ELR (cell line): ENCODE measurements at regions not wholly inside any gene's neighbourhood (a gene's known extent, or its start where the extent isn't known, plus 50 kb on each side); places are given as distances from the start of the nearest gene placed in this dataset.
"Not testable (repeated sequence)": the region's sequence is repeated elsewhere in the genome, so short reads cannot be mapped to it uniquely, and the experiment has no call there.

Experiments
- DNase-seq: peaks from one replicate; pipeline ENCODE4 v3.0.0-alpha.2; 2015; ENCODE audit warnings: low read depth

DNA sequence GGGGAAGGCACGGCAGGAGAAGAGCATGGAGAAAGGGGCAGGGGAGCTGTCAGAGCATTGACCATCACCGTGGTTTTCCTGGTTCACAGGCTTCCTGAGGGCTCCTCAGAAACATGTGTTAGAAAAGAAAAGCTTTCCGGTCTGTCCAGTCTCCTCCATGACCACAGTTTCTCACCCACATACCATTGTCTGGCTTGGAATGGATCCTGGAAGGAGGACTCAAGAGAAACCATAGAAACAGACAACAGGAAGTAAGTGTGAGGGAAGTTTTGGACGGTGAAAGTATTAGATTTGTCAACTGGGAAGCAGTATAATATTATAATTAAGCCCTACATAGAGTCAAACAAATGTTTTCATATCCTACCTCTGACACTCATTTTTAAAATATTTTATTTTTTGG lies 52.7 kb upstream of the NOTCH2NLA start:
- not testable (repeated sequence) for DNase-seq

DNA sequence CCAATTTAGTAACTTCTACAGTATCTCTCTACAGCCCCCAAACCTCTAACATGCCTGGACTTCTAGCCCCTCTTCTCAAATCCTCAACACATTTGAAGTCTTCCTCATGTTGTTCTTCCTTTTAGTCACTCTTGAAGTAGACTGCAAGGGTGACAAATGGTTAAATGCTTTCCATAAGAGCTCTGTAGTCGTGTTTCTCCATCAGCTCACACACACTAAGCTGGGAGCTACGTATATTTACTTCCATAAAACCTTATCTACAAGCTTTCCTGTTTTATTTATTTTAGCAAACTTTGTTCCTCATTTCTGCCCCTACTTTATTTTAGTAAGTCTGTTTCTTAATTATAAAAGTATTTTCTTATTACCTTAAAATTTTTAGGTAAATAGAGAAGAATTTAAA lies 49.9 kb upstream of the NOTCH2NLA start:
- not testable (repeated sequence) for DNase-seq
